Thyroid gland (tissue), 4 donors: ENCODE measurements at regions not wholly inside any gene's neighbourhood (a gene's known extent, or its start where the extent isn't known, plus 50 kb on each side); places are given as distances from the start of the nearest gene placed in this dataset.

ENCODE experiments used
- DNase-seq, 2 donors: peaks; one replicate each; pipeline ENCODE4 v3.0.0-alpha.2; 2019
- H3K27ac ChIP-seq, 3 donors: fragments of 200-600 bp; sonication (generic); 1 replicate in 2 of 3; 2 replicates in 1 of 3; pipeline ENCODE4 v1.5.1; 2016 to 2019; ENCODE audit warnings: mild to moderate bottlenecking in 1 of 3, moderate library complexity in 1 of 3
- H3K27me3 ChIP-seq: fragments of 200-600 bp; sonication (generic); one replicate; pipeline ENCODE4 v1.5.1; 2019
- H3K36me3 ChIP-seq, 2 donors: fragments of 200-600 bp; sonication (generic); one replicate each; pipeline ENCODE4 v1.5.1; 2016 to 2019
- H3K4me1 ChIP-seq, 2 donors: fragments of 200-600 bp; sonication (generic); one replicate each; pipeline ENCODE4 v1.5.1; 2017 to 2019
- H3K4me3 ChIP-seq, 3 donors: fragments of 200-600 bp; sonication (generic); replicated peaks in 1 of 3; 1 replicate in 2 of 3; 2 replicates in 1 of 3; pipeline ENCODE4 v1.5.1; 2016; ENCODE audit warnings: mild to moderate bottlenecking in 1 of 3
- H3K9me3 ChIP-seq: fragments of 200-600 bp; sonication (generic); one replicate; pipeline ENCODE4 v1.5.1; 2017
- POLR2A ChIP-seq, 2 donors: fragments of 450-650 bp; IDR thresholded peaks; one replicate each; pipeline ENCODE4 v1.6.1; 2017; ENCODE audit warnings: antibody characterized with exemption in 2 of 2, mild to moderate bottlenecking in 2 of 2, moderate library complexity in 1 of 2
- WGBS, 2 donors: methylation state at CpG; one replicate each; pipeline ENCODE4 v1.1.5; 2017; 5-methylcytosine and 5-hydroxymethylcytosine counted together
- intact Hi-C: fragments of 100-400 bp; cut with DNase I; formaldehyde crosslinking; loops from one replicate; pipeline ENCODE4 v1.15.1; 2023
- TF ChIP-seq, protein P1 (sequence below), 6 experiments: fragments of 200-600 bp in 3 of 6; fragments of 450-650 bp in 3 of 6; sonication (generic) in 3 of 6; IDR thresholded peaks; one replicate each; pipeline ENCODE4 v1.5.1; 2016 to 2019; ENCODE audit warnings: antibody characterized with exemption in 6 of 6, mild to moderate bottlenecking in 2 of 6, inconsistent platforms in 1 of 6, moderate library complexity in 1 of 6

DNA sequence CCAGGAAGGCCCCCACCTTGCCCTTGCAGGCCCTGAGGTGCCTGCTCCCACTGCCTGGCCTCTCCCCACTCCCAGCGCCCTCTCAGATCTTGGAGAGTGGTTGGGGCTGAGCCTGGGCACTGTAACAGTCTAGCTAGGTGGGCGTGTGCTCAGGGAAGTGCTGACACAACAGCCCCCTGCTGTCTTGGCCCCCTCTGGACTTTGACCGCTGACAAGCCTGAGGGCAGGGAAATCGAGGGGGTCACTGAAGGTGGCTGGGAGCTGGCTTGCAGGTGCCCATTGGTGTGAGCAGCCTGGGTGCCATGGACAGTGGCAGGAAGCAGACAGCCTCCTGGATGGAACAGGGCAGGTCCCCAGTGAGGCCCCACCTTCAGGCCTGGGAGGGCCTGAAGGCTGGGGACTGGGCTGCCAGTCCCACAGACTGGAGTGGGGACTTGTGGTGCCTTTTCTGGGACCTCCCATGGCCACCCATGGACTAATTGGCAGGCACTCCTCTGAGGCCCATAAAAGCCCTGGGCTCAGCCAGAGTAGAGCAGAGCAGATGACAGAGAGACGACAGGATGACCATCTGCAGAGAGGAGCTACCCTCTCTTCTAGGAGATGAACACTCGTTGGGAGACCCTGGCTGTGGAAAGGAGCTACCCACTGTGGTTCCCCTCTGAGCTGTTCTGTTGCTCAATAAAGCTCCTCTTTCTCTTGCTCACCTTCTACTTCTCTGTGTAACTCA lies 158.6 kb upstream of the SLC38A2 start:
- intact Hi-C loops, result no loop called here
- Histone ChIP-seq H3K4me3 (no peak overlapping the region), H3K27me3 (no peaks in the 10 kb centered on the region), H3K36me3 (no peaks in the 10 kb centered on the region), H3K27ac (no peak overlapping the region), H3K4me1 (no peaks in the 10 kb centered on the region), H3K9me3 (no peaks in the 10 kb centered on the region)
- no peak for DNase-seq
- WGBS, 2 donors, result 92 to 100% methylated on average over 4 to 6 of the region's 6 CpGs
- TF ChIP-seq, protein P1, sequence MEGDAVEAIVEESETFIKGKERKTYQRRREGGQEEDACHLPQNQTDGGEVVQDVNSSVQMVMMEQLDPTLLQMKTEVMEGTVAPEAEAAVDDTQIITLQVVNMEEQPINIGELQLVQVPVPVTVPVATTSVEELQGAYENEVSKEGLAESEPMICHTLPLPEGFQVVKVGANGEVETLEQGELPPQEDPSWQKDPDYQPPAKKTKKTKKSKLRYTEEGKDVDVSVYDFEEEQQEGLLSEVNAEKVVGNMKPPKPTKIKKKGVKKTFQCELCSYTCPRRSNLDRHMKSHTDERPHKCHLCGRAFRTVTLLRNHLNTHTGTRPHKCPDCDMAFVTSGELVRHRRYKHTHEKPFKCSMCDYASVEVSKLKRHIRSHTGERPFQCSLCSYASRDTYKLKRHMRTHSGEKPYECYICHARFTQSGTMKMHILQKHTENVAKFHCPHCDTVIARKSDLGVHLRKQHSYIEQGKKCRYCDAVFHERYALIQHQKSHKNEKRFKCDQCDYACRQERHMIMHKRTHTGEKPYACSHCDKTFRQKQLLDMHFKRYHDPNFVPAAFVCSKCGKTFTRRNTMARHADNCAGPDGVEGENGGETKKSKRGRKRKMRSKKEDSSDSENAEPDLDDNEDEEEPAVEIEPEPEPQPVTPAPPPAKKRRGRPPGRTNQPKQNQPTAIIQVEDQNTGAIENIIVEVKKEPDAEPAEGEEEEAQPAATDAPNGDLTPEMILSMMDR (IDR thresholded peaks at IDR 0.05), result no peak
- TF ChIP-seq POLR2A (IDR thresholded peaks at IDR 0.05), result no peak

DNA sequence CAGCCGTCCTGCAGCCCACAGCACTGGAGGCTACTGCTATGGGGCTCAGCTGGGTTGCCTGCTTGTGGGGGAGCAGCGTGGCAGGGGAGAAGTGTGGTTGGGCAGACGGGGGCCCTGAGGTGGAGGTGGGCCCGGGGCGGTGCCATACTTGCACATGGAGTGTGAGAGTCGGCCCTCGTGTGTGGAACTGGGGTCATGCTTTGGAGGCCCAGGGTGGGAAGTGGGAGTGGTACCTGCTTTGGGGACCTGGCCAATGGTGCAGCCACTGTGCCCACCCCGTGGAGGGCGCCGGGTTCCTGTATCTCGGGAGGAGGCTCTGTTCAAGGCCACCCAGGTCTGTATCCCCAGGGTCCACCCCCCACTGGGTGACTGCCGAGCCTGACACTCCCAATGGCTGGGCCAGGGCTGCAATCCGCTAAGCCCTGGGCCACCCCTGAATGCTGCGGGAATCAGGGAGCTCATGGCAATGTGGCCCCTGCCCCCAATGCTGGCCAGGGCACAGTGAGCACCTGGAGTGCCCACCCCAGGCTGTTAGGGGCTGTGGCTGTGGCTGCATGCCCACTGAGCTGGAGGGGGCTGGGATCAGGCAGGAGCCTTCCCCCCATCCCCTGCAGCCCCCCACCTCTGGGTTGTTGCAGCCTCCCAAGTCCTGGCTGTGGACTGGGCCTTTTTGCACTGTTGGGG lies 157.9 kb upstream of the SLC38A2 start:
- intact Hi-C loops, result no loop called here
- H3K9me3 ChIP-seq, result no peaks in the 10 kb centered on the region
- no peak overlapping the region for H3K4me3 ChIP-seq
- H3K27ac ChIP-seq, result no peak overlapping the region
- TF ChIP-seq POLR2A (IDR thresholded peaks at IDR 0.05), result no peak
- TF ChIP-seq, protein P1 (IDR thresholded peaks at IDR 0.05), result no peak
- 93 to 95% methylated on average over 8 to 13 of the region's 14 CpGs for WGBS, 2 donors
- no peaks in the 10 kb centered on the region for H3K36me3 ChIP-seq
- H3K27me3 ChIP-seq, result no peaks in the 10 kb centered on the region
- H3K4me1 ChIP-seq, result no peaks in the 10 kb centered on the region
- no peak for DNase-seq

DNA sequence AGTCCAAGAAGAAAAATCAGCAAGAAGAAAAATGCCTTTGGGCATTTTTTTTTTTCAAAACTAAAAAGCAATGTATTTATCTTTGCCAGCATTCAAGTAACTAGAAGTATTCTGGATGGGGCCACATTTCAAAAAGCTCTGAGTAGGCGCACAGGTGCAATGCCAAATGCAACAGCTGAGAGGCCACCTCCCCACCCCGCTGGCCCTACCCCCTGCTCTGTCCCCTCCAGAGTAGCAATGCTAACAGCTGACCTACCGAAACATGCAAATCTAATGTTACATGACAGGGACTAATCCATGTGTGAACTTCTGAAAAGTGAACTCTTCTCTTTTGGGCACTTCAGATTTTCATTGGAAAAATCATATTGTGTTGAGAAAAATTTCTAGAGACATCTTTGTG lies 153.7 kb upstream of the SLC38A2 start:
- H3K4me3 ChIP-seq, result no peak overlapping the region
- 76 to 92% methylated on average over 3 of the region's 3 CpGs for WGBS, 2 donors

DNA sequence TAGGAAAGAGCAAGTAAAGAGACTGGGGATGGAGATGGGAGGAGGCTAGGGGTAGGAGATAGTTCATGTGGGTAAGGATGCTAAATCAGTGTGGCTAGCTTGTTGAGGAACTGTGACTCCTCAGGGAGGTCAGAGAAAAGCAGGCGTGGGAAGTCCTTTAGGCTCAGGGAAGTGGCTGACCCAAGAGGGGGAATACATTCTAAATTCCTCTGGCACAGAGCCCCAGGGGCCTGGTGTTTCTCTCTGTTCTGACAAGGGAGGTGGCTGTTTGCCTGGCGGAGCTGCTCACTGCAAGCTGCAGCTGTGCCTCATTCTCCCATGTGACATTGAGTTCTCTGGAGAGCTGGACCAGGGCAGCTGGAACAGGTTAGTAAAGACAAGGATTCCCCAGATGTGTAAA lies 152.2 kb upstream of the SLC38A2 start:
- H3K27me3 ChIP-seq, result no peaks in the 10 kb centered on the region
- H3K36me3 ChIP-seq, result no peaks in the 10 kb centered on the region
- peaks cover 0 to 6% of the 10 kb centered on the region in 2 donors for H3K4me1 ChIP-seq
- H3K27ac ChIP-seq, result no peak overlapping the region
- intact Hi-C loops, result no loop called here
- no peaks in the 10 kb centered on the region for H3K9me3 ChIP-seq
- peak; percentile 29 to 38 for DNase-seq
- no peak overlapping the region for H3K4me3 ChIP-seq
- TF ChIP-seq, protein P1 (IDR thresholded peaks at IDR 0.05), result no peak
- no peak for TF ChIP-seq POLR2A (IDR thresholded peaks at IDR 0.05)
- 64 to 76% methylated on average over 2 of the region's 2 CpGs for WGBS, 2 donors

More for the DNA sequence above, 153.7 kb upstream of the SLC38A2 start:
- Histone ChIP-seq H3K36me3 (no peaks in the 10 kb centered on the region), H3K9me3 (no peaks in the 10 kb centered on the region), H3K27ac (no peak overlapping the region), H3K4me1 (peaks cover 0 to 6% of the 10 kb centered on the region in 2 donors), H3K27me3 (no peaks in the 10 kb centered on the region)
- TF ChIP-seq, protein P1 (IDR thresholded peaks at IDR 0.05), result no peak
- no peak for TF ChIP-seq POLR2A (IDR thresholded peaks at IDR 0.05)
- no peak for DNase-seq
- intact Hi-C loops, result no loop called here
